ENCODE measurements at regions not wholly inside any gene's neighbourhood (a gene's known extent, or its start where the extent isn't known, plus 50 kb on each side); places are given as distances from the start of the nearest gene placed in this dataset.
A peak's percentile ranks its signal among the peaks of the same experiment; 100 is the strongest.
"Not testable (repeated sequence)": the region's sequence is repeated elsewhere in the genome, so short reads cannot be mapped to it uniquely, and the experiment has no call there.

DNA sequence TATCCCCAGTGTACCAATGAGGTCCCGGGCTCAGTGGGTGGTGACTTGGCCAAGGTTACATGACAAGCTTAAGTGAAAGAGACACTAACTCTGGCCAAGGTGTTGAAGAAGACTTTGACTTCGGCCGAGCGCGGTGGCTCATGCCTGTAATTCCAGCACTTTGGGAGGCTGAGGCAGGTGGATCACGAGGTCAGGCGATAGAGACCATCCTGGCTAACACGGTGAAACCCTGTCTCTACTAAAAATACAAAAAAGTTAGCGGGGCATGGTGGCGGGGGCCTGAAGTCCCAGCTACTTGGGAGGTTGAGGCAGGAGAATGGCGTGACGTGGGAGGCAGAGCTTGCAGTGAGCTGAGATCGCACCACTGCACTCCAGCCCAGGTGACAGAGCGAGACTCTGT, 65.6 kb upstream of the OPN4 start:
- no CpG with 5 or more reads among the region's 14 CpGs for WGBS (ENCODE audit: extremely low coverage, insufficient coverage, low lambda C conversion rate)
- H3K23ac ChIP-seq (ENCODE audit: low read length); H3K4ac ChIP-seq (ENCODE audit: low read depth, low read length); H4K5ac ChIP-seq (ENCODE audit: low read length); H2AK5ac ChIP-seq (ENCODE audit: low read length); H3K79me1 ChIP-seq (ENCODE audit: low read length); H3K4me3 ChIP-seq (ENCODE audit: low read length); DNase-seq; H3K27me3 ChIP-seq (ENCODE audit: insufficient read depth, low read length, poor library complexity); H3K79me2 ChIP-seq (ENCODE audit: control insufficient read depth, insufficient read depth, low read length); H3K4me2 ChIP-seq (ENCODE audit: low read length); H3K36me3 ChIP-seq (ENCODE audit: control insufficient read depth, insufficient read depth, low read length); H2BK120ac ChIP-seq (ENCODE audit: low read depth, low read length); H3K18ac ChIP-seq (ENCODE audit: low read length); H3K56ac ChIP-seq (ENCODE audit: low read length); H3K27ac ChIP-seq (ENCODE audit: low read depth, low read length); H3K9ac ChIP-seq (ENCODE audit: low read length); H4K8ac ChIP-seq (ENCODE audit: low read depth, low read length); H2BK5ac ChIP-seq (ENCODE audit: low read length); H2BK15ac ChIP-seq (replicated peaks; ENCODE audit: low read depth); H3K4me1 ChIP-seq (ENCODE audit: control insufficient read depth, low read depth, low read length): not testable (repeated sequence)

DNA sequence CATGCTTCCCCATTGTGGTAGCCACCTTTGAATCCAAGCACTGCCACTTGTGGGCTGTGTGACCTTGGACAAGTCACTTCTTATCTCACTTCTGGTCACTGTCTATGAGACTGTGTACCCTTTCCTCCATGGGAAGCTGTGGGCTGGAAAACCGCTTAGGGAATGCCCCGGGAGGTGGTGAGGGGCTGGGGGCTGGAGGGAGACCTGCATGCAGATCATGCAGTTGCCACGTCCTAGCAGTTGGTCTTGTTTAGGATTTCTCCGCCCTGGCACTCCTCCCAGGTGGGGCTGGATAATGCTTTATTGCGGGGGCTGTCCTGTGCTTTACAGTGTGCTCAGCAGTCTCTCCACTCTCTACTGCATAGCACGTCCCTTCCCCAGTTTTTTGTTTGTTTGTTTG, 62.9 kb upstream of the OPN4 start:
- no peaks in the 10 kb centered on the region for H3K79me1 ChIP-seq (ENCODE audit: low read length)
- H2BK15ac ChIP-seq (replicated peaks; ENCODE audit: low read depth): no peak overlapping the region
- no peak overlapping the region for H3K4me3 ChIP-seq (ENCODE audit: low read length)
- H3K23ac ChIP-seq (ENCODE audit: low read length): no peak overlapping the region
- H2AK5ac ChIP-seq (ENCODE audit: low read length): no peak overlapping the region
- H3K79me2 ChIP-seq (ENCODE audit: control insufficient read depth, insufficient read depth, low read length): no peaks in the 10 kb centered on the region
- H3K4ac ChIP-seq (ENCODE audit: low read depth, low read length): no peak overlapping the region
- H2BK120ac ChIP-seq (ENCODE audit: low read depth, low read length): no peak overlapping the region
- H3K4me2 ChIP-seq (ENCODE audit: low read length): no peak overlapping the region
- no CpG with 5 or more reads among the region's 6 CpGs for WGBS (ENCODE audit: extremely low coverage, insufficient coverage, low lambda C conversion rate)
- H2BK5ac ChIP-seq (ENCODE audit: low read length): no peak overlapping the region
- no peak overlapping the region for H4K5ac ChIP-seq (ENCODE audit: low read length)
- no peaks in the 10 kb centered on the region for H3K4me1 ChIP-seq (ENCODE audit: control insufficient read depth, low read depth, low read length)
- no peak overlapping the region for H4K8ac ChIP-seq (ENCODE audit: low read depth, low read length)
- no peak overlapping the region for H3K27ac ChIP-seq (ENCODE audit: low read depth, low read length)
- no peak for DNase-seq
- no peak overlapping the region for H3K56ac ChIP-seq (ENCODE audit: low read length)
- no peak overlapping the region for H3K9ac ChIP-seq (ENCODE audit: low read length)
- no peaks in the 10 kb centered on the region for H3K36me3 ChIP-seq (ENCODE audit: control insufficient read depth, insufficient read depth, low read length)
- no peaks in the 10 kb centered on the region for H3K27me3 ChIP-seq (ENCODE audit: insufficient read depth, low read length, poor library complexity)
- no peak overlapping the region for H3K18ac ChIP-seq (ENCODE audit: low read length)

DNA sequence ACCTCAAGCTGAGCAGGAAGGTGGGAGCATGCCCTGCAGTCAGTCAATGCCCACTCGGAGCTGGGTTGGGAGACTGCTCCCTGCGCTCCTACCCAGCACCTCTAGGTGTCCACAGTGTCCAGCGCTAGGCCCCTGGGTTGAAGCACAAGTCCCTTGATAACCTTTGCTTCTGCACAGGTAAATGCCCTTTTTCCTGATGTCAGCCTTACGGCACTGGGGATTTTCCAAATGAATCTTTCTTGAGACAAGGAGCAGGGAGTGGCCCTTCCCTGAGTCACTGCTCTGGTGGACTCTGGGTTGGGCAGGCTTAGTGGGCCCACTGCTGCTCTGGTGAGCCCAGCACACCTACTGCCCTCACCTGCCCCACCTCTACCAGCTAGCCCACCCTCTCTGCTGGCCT, 61.9 kb upstream of the OPN4 start:
- Histone ChIP-seq H3K18ac (ENCODE audit: low read length) (no peak overlapping the region), H3K79me2 (ENCODE audit: control insufficient read depth, insufficient read depth, low read length) (no peaks in the 10 kb centered on the region), H3K4me2 (ENCODE audit: low read length) (no peak overlapping the region), H3K27ac (ENCODE audit: low read depth, low read length) (no peak overlapping the region), H2BK15ac (replicated peaks; ENCODE audit: low read depth) (no peak overlapping the region), H3K4me3 (ENCODE audit: low read length) (no peak overlapping the region), H3K4me1 (ENCODE audit: control insufficient read depth, low read depth, low read length) (no peaks in the 10 kb centered on the region), H4K8ac (ENCODE audit: low read depth, low read length) (no peak overlapping the region), H3K4ac (ENCODE audit: low read depth, low read length) (no peak overlapping the region), H3K56ac (ENCODE audit: low read length) (no peak overlapping the region), H3K36me3 (ENCODE audit: control insufficient read depth, insufficient read depth, low read length) (no peaks in the 10 kb centered on the region), H2BK120ac (ENCODE audit: low read depth, low read length) (no peak overlapping the region), H4K5ac (ENCODE audit: low read length) (no peak overlapping the region), H3K27me3 (ENCODE audit: insufficient read depth, low read length, poor library complexity) (no peaks in the 10 kb centered on the region), H2AK5ac (ENCODE audit: low read length) (no peak overlapping the region), H3K23ac (ENCODE audit: low read length) (no peak overlapping the region), H2BK5ac (ENCODE audit: low read length) (no peak overlapping the region), H3K9ac (ENCODE audit: low read length) (no peak overlapping the region), H3K79me1 (ENCODE audit: low read length) (no peaks in the 10 kb centered on the region)
- WGBS (ENCODE audit: extremely low coverage, insufficient coverage, low lambda C conversion rate): no CpG with 5 or more reads among the region's 4 CpGs
- DNase-seq: no peak

DNA sequence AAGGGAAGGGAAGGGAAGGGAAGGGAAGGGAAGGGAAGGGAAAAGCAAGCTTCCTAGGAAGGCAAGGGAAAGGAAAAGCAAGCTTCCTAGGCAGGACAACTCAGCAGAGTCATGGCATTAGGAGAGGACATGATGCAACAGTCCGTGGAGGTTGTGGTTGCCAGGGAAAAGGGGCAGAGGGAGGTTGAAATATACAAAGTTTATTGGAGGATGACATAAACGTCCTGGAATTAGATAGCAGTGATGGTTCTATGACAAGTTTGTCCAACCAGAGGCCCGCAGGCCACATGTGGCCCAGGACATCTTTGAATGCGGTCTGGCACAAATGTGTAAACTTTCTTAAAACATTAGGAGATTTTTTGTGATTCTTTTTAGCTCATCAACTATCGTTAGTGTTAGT, 59.8 kb upstream of the OPN4 start:
- DNase-seq: peak; percentile 51

DNA sequence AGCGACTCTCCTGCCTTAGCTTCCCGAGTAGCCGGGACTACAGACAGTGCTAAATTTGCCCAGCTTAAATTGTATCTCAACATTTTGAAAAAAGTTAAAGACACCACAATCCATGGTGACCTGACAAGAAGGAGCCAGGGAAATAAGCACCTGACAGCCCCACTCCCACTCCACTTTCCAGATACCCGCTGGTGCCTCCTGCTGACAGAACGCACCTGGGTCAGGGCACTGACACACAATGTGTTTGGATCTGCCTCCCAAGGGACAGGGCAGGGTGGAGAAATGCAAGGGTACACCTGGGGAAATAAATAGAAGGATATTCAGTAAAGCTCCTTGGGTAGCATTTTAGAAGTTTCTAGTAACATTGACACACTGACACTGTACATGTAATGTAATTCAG, 58.9 kb upstream of the OPN4 start:
- no CpG with 5 or more reads among the region's 5 CpGs for WGBS (ENCODE audit: extremely low coverage, insufficient coverage, low lambda C conversion rate)
- Histone ChIP-seq H3K27ac (ENCODE audit: low read depth, low read length) (no peak overlapping the region), H3K9ac (ENCODE audit: low read length) (no peak overlapping the region), H3K23ac (ENCODE audit: low read length) (no peak overlapping the region), H4K5ac (ENCODE audit: low read length) (no peak overlapping the region), H3K4me1 (ENCODE audit: control insufficient read depth, low read depth, low read length) (peaks cover 2% of the 10 kb centered on the region), H2BK5ac (ENCODE audit: low read length) (no peak overlapping the region), H4K8ac (ENCODE audit: low read depth, low read length) (no peak overlapping the region), H2BK15ac (replicated peaks; ENCODE audit: low read depth) (no peak overlapping the region), H3K18ac (ENCODE audit: low read length) (no peak overlapping the region), H3K4me3 (ENCODE audit: low read length) (no peak overlapping the region), H3K79me2 (ENCODE audit: control insufficient read depth, insufficient read depth, low read length) (no peaks in the 10 kb centered on the region), H2BK120ac (ENCODE audit: low read depth, low read length) (no peak overlapping the region), H3K36me3 (ENCODE audit: control insufficient read depth, insufficient read depth, low read length) (no peaks in the 10 kb centered on the region), H3K4ac (ENCODE audit: low read depth, low read length) (no peak overlapping the region), H3K56ac (ENCODE audit: low read length) (no peak overlapping the region), H3K27me3 (ENCODE audit: insufficient read depth, low read length, poor library complexity) (no peaks in the 10 kb centered on the region), H3K4me2 (ENCODE audit: low read length) (no peak overlapping the region), H3K79me1 (ENCODE audit: low read length) (no peaks in the 10 kb centered on the region), H2AK5ac (ENCODE audit: low read length) (no peak overlapping the region)
- no peak for DNase-seq

More for the DNA sequence above, 59.8 kb upstream of the OPN4 start:
- Histone ChIP-seq H3K4ac (ENCODE audit: low read depth, low read length) (no peak overlapping the region), H3K79me2 (ENCODE audit: control insufficient read depth, insufficient read depth, low read length) (no peaks in the 10 kb centered on the region), H3K56ac (ENCODE audit: low read length) (no peak overlapping the region), H2BK15ac (replicated peaks; ENCODE audit: low read depth) (no peak overlapping the region), H3K9ac (ENCODE audit: low read length) (no peak overlapping the region), H3K23ac (ENCODE audit: low read length) (no peak overlapping the region), H3K4me3 (ENCODE audit: low read length) (no peak overlapping the region), H3K79me1 (ENCODE audit: low read length) (no peaks in the 10 kb centered on the region), H3K4me2 (ENCODE audit: low read length) (no peak overlapping the region), H3K18ac (ENCODE audit: low read length) (no peak overlapping the region), H2BK5ac (ENCODE audit: low read length) (no peak overlapping the region), H4K8ac (ENCODE audit: low read depth, low read length) (no peak overlapping the region), H3K36me3 (ENCODE audit: control insufficient read depth, insufficient read depth, low read length) (no peaks in the 10 kb centered on the region), H2BK120ac (ENCODE audit: low read depth, low read length) (no peak overlapping the region), H2AK5ac (ENCODE audit: low read length) (no peak overlapping the region), H3K4me1 (ENCODE audit: control insufficient read depth, low read depth, low read length) (peaks cover 2% of the 10 kb centered on the region), H4K5ac (ENCODE audit: low read length) (no peak overlapping the region), H3K27me3 (ENCODE audit: insufficient read depth, low read length, poor library complexity) (no peaks in the 10 kb centered on the region), H3K27ac (ENCODE audit: low read depth, low read length) (no peak overlapping the region)
- no CpG with 5 or more reads among the region's 5 CpGs for WGBS (ENCODE audit: extremely low coverage, insufficient coverage, low lambda C conversion rate)

DNA sequence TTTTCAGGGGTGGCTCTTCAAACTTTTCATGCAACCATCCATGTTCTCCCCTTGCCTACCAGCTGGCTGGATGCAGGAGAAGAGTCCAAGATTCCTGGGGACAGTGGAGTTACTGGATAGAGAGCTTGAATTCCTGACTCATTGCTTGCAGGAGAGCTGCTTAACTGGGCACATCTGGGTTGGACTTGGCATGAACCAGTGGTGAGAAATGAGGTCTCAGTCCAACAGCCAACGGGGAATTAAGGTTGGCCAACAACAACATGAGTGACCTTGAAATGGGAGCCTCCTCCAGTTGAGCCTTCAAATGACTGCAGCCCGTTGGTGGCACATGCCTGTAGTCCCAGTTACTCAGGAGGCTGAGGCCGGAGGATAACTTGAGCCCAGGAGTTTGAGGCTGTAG, 58.1 kb upstream of the OPN4 start:
- Histone ChIP-seq H2BK5ac (ENCODE audit: low read length) (no peak overlapping the region), H4K8ac (ENCODE audit: low read depth, low read length) (no peak overlapping the region), H3K4me2 (ENCODE audit: low read length) (no peak overlapping the region), H2BK120ac (ENCODE audit: low read depth, low read length) (no peak overlapping the region), H3K4ac (ENCODE audit: low read depth, low read length) (no peak overlapping the region), H3K79me1 (ENCODE audit: low read length) (no peaks in the 10 kb centered on the region), H3K18ac (ENCODE audit: low read length) (no peak overlapping the region), H2AK5ac (ENCODE audit: low read length) (no peak overlapping the region), H4K5ac (ENCODE audit: low read length) (no peak overlapping the region), H3K4me1 (ENCODE audit: control insufficient read depth, low read depth, low read length) (peaks cover 2% of the 10 kb centered on the region), H3K36me3 (ENCODE audit: control insufficient read depth, insufficient read depth, low read length) (no peaks in the 10 kb centered on the region), H3K27ac (ENCODE audit: low read depth, low read length) (no peak overlapping the region), H3K56ac (ENCODE audit: low read length) (no peak overlapping the region), H3K23ac (ENCODE audit: low read length) (no peak overlapping the region), H3K79me2 (ENCODE audit: control insufficient read depth, insufficient read depth, low read length) (no peaks in the 10 kb centered on the region), H3K9ac (ENCODE audit: low read length) (no peak overlapping the region), H2BK15ac (replicated peaks; ENCODE audit: low read depth) (no peak overlapping the region), H3K27me3 (ENCODE audit: insufficient read depth, low read length, poor library complexity) (no peaks in the 10 kb centered on the region), H3K4me3 (ENCODE audit: low read length) (no peak overlapping the region)
- no peak for DNase-seq
- WGBS (ENCODE audit: extremely low coverage, insufficient coverage, low lambda C conversion rate): no CpG with 5 or more reads among the region's 3 CpGs
